ENCODE measurements at regions not wholly inside any gene's neighbourhood (a gene's known extent, or its start where the extent isn't known, plus 50 kb on each side); places are given as distances from the start of the nearest gene placed in this dataset.

GRCh38 chr4:14241574-14241973 lies 614.0 kb upstream of the BOD1L1 start:
- Histone ChIP-seq H3K36me3 (no peaks in the 10 kb centered on the region), H3K4me3 (no peak overlapping the region), H3K27ac (no peak overlapping the region), H3K9me3 (no peaks in the 10 kb centered on the region), H3K27me3 (no peaks in the 10 kb centered on the region), H3K4me1 (no peaks in the 10 kb centered on the region)
- ATAC-seq (no peak), DNase-seq (no peak)
- intact Hi-C loops (cut with DNase I) = no loop called here
- TF ChIP-seq CTCF (IDR thresholded peaks at IDR 0.05) = no peak
- no peak for TF ChIP-seq POLR2A (IDR thresholded peaks at IDR 0.05)
- WGBS (ENCODE audit: insufficient coverage, low coverage, low lambda C conversion rate, missing lambda C conversion rate) = 69% methylated on average over 3 of the region's 3 CpGs

- no peak overlapping the region for H3K4me3 ChIP-seq
- TF ChIP-seq CTCF (IDR thresholded peaks at IDR 0.05) (no peak), POLR2A (IDR thresholded peaks at IDR 0.05) (no peak)
- no peaks in the 10 kb centered on the region for H3K36me3 ChIP-seq
- H3K9me3 ChIP-seq = no peaks in the 10 kb centered on the region
- DNase-seq = no peak
- no peak for ATAC-seq
- WGBS (ENCODE audit: insufficient coverage, low coverage, low lambda C conversion rate, missing lambda C conversion rate) = 61% methylated on average over 3 of the region's 3 CpGs
- H3K27me3 ChIP-seq = no peaks in the 10 kb centered on the region
- no peak overlapping the region for H3K27ac ChIP-seq
- intact Hi-C loops (cut with DNase I) = no loop called here
- H3K4me1 ChIP-seq = no peaks in the 10 kb centered on the region
Observed at GRCh38 chr4:14247767-14248166, 620.2 kb upstream of the BOD1L1 start.

- intact Hi-C loops (cut with DNase I) = no loop called here
- no peak for TF ChIP-seq CTCF (IDR thresholded peaks at IDR 0.05)
- no peak for TF ChIP-seq POLR2A (IDR thresholded peaks at IDR 0.05)
Observed at GRCh38 chr4:14249226-14249625, 621.7 kb upstream of the BOD1L1 start.

GRCh38 chr4:14254252-14254651 lies 626.7 kb upstream of the BOD1L1 start:
- TF ChIP-seq POLR2A (IDR thresholded peaks at IDR 0.05) = no peak
- TF ChIP-seq CTCF (IDR thresholded peaks at IDR 0.05) = peak; percentile 65 to 75 (median 68)
- no peak overlapping the region for H3K27ac ChIP-seq
- ATAC-seq (peak; percentile 83 to 94 (median 89)), DNase-seq (peak; percentile 42 to 68 (median 55))
- no peaks in the 10 kb centered on the region for H3K9me3 ChIP-seq
- H3K4me1 ChIP-seq = no peaks in the 10 kb centered on the region
- H3K36me3 ChIP-seq = no peaks in the 10 kb centered on the region
- intact Hi-C loops (cut with DNase I) = no loop called here
- H3K27me3 ChIP-seq = no peaks in the 10 kb centered on the region
- WGBS (ENCODE audit: insufficient coverage, low coverage, low lambda C conversion rate, missing lambda C conversion rate) = 62% methylated on average over 4 of the region's 4 CpGs
- H3K4me3 ChIP-seq = no peak overlapping the region

More at GRCh38 chr4:14249226-14249625, 621.7 kb upstream of the BOD1L1 start:
- no peak for ATAC-seq
- Histone ChIP-seq H3K4me3 (no peak overlapping the region), H3K27me3 (no peaks in the 10 kb centered on the region), H3K36me3 (no peaks in the 10 kb centered on the region), H3K9me3 (no peaks in the 10 kb centered on the region), H3K4me1 (no peaks in the 10 kb centered on the region), H3K27ac (no peak overlapping the region)
- 56% methylated on average over 1 of the region's 1 CpG for WGBS (ENCODE audit: insufficient coverage, low coverage, low lambda C conversion rate, missing lambda C conversion rate)
- no peak for DNase-seq

GRCh38 chr4:14254926-14255325 lies 627.4 kb upstream of the BOD1L1 start:
- no peak for ATAC-seq
- H3K27me3 ChIP-seq = no peaks in the 10 kb centered on the region
- no peaks in the 10 kb centered on the region for H3K9me3 ChIP-seq
- no peak for TF ChIP-seq CTCF (IDR thresholded peaks at IDR 0.05)
- no peaks in the 10 kb centered on the region for H3K4me1 ChIP-seq
- no peak for DNase-seq
- no peak overlapping the region for H3K4me3 ChIP-seq
- intact Hi-C loops (cut with DNase I) = no loop called here
- no peaks in the 10 kb centered on the region for H3K36me3 ChIP-seq
- 71% methylated on average over 1 of the region's 1 CpG for WGBS (ENCODE audit: insufficient coverage, low coverage, low lambda C conversion rate, missing lambda C conversion rate)
- H3K27ac ChIP-seq = no peak overlapping the region
